PFSK-1 (cell line): ENCODE measurements at regions not wholly inside any gene's neighbourhood (a gene's known extent, or its start where the extent isn't known, plus 50 kb on each side); places are given as distances from the start of the nearest gene placed in this dataset.

Experiments
- FOXP2 ChIP-seq: optimal IDR thresholded peaks from 2 replicates; pipeline ENCODE3; 2011; ENCODE audit warnings: borderline replicate concordance, control low read depth, inconsistent platforms; ENCODE audit not compliant: insufficient read depth; ENCODE audit errors: extremely low read length, extremely low read depth
- POLR2AphosphoS5 ChIP-seq: IDR thresholded peaks from 2 replicates; pipeline ENCODE4 v1.6.1; 2012; ENCODE audit warnings: low read depth, mild to moderate bottlenecking, control low read depth, low read length, moderate library complexity
- SIN3A ChIP-seq: IDR thresholded peaks from 2 replicates; pipeline ENCODE4 v1.6.1; 2012; ENCODE audit warnings: mild to moderate bottlenecking, low read length, moderate library complexity, borderline replicate concordance; ENCODE audit not compliant: insufficient read depth
- TAF1 ChIP-seq: IDR thresholded peaks from 2 replicates; pipeline ENCODE4 v1.6.1; 2012; ENCODE audit warnings: low read length, control low read depth, borderline replicate concordance; ENCODE audit not compliant: insufficient read depth
- TF ChIP-seq, protein P1 (sequence below), 2 experiments: IDR thresholded peaks; 2 replicates each; pipeline versions ENCODE4 v1.6.1 to v1.8.0; 2011 to 2012; ENCODE audit warnings: low read depth in 2 of 2, low read length in 2 of 2, control low read depth in 1 of 2, inconsistent platforms in 1 of 2, mild to moderate bottlenecking in 1 of 2, moderate library complexity in 1 of 2; ENCODE audit not compliant: insufficient read depth in 1 of 2

DNA sequence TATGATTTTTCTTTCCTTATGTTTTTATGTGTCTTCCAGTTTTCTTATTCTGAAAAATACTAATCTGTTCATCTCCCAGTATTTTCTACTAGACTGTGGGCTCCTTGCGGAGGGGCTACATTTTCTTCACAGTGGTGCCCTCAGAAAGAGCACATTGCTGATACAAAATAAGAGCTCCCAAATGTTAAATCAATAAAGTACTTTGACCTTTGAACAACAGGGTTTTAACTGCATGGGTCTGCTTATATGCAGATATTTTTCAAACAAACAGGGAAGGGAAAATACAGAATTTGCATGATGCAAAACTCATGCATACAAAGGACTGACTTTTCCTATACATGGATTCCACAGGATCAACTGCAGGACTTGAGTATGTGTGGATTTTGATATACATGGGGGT lies 79.9 kb upstream of the ACO1 start:
- TF ChIP-seq, protein P1, sequence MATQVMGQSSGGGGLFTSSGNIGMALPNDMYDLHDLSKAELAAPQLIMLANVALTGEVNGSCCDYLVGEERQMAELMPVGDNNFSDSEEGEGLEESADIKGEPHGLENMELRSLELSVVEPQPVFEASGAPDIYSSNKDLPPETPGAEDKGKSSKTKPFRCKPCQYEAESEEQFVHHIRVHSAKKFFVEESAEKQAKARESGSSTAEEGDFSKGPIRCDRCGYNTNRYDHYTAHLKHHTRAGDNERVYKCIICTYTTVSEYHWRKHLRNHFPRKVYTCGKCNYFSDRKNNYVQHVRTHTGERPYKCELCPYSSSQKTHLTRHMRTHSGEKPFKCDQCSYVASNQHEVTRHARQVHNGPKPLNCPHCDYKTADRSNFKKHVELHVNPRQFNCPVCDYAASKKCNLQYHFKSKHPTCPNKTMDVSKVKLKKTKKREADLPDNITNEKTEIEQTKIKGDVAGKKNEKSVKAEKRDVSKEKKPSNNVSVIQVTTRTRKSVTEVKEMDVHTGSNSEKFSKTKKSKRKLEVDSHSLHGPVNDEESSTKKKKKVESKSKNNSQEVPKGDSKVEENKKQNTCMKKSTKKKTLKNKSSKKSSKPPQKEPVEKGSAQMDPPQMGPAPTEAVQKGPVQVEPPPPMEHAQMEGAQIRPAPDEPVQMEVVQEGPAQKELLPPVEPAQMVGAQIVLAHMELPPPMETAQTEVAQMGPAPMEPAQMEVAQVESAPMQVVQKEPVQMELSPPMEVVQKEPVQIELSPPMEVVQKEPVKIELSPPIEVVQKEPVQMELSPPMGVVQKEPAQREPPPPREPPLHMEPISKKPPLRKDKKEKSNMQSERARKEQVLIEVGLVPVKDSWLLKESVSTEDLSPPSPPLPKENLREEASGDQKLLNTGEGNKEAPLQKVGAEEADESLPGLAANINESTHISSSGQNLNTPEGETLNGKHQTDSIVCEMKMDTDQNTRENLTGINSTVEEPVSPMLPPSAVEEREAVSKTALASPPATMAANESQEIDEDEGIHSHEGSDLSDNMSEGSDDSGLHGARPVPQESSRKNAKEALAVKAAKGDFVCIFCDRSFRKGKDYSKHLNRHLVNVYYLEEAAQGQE (IDR thresholded peaks at IDR 0.05; ENCODE audit: insufficient read depth in 1 of 2, low read depth in 2 of 2, low read length in 2 of 2), result no peak
- TF ChIP-seq TAF1, result no peak
- no peak for TF ChIP-seq SIN3A
- TF ChIP-seq FOXP2, result no peak
- TF ChIP-seq POLR2AphosphoS5, result no peak

DNA sequence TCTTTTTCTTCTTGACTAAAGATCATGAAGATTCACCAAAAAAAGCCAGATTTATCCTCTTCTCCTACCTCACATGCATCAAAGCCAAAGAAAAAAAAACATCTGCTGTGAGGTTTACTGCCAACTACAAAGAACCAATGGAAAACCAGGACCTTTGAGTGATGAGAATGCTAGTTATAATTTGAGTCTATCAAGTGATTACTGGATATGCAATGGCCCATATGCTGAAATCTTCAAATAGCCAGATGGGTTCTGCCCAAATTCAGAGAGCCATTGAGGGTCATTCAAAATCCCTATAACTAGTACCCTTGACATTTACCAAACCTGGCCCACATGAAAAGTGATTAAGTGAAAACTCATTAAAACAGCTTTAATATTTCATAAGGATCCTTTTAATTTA lies 78.4 kb upstream of the ACO1 start:
- TF ChIP-seq POLR2AphosphoS5 (no peak), FOXP2 (no peak), TAF1 (no peak), SIN3A (no peak)
- TF ChIP-seq, protein P1 (IDR thresholded peaks at IDR 0.05; ENCODE audit: insufficient read depth in 1 of 2, low read depth in 2 of 2, low read length in 2 of 2), result no peak

DNA sequence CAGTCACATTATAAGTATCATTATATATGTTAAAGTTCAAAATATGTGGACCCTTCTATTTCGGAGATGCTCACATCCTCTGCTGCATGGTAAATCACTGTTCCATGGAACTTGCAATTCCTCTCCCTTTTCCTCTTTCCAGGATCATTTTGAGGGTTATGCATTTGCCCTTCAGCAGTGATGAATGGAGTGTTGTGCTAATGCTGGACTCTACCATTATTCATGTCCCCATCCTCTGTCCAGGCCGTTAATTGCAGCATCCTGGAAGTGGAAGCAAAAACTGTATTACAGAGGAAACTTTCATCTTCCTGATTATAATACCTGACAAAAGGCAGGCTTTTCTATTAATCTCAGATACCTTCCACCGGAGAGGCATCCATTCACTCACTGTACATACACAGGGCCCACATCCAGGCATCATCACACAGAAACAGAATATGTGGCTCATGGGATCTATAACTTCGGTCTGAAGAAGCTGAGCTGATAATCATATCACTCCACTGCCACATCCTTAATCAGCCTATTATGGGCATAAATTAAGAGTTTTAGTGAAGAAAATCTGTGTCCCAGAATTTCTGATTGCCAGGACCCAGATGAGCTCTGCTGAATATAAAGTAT lies 65.0 kb upstream of the ACO1 start:
- TF ChIP-seq, protein P1 (IDR thresholded peaks at IDR 0.05; ENCODE audit: insufficient read depth in 1 of 2, low read depth in 2 of 2, low read length in 2 of 2), result no peak
- TF ChIP-seq FOXP2 (no peak), SIN3A (no peak), POLR2AphosphoS5 (no peak), TAF1 (no peak)

DNA sequence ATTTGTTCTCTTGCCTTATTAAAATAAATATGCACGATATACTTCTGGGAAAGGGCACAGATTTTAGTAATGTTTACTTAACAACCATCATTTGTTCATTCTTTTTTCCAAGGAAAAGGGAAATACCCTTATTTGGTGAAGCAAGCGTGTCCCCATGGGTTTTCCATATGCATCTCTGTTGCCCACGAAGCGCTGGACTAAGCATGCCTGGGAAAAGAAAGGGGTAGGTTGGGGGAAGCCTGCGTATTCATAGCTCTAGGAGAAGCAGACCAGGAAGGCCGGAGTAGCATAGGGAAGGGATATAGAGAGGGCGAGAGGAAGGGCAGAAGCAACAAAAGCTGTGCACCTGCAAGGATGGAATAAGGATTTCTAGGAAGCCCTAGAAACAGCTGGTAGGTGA lies 61.8 kb upstream of the ACO1 start:
- TF ChIP-seq, protein P1 (IDR thresholded peaks at IDR 0.05; ENCODE audit: insufficient read depth in 1 of 2, low read depth in 2 of 2, low read length in 2 of 2), result no peak
- TF ChIP-seq POLR2AphosphoS5 (no peak), SIN3A (no peak), TAF1 (no peak), FOXP2 (no peak)

DNA sequence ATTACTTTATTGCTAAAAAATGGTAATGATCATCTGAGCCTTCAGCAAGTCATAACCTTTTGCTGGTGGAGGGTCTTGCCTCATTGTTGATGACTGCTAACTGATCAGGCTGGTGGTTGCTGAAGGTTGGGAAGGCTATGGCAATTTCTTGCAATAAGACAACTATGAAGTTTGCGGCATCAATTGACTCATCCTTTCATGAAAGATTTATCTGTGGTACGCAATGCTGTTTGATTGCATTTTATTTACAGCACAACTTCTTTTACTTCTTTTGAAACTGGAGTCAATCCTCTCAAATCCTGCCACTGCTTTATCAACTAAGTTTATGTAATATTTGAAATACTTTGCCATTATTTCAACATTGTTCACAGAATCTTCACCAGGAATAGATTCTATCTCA lies 58.3 kb upstream of the ACO1 start:
- TF ChIP-seq TAF1 (no peak), SIN3A (no peak), FOXP2 (no peak), POLR2AphosphoS5 (no peak)
- TF ChIP-seq, protein P1 (IDR thresholded peaks at IDR 0.05; ENCODE audit: insufficient read depth in 1 of 2, low read depth in 2 of 2, low read length in 2 of 2), result no peak
